HepG2 (cell line): ENCODE measurements at regions not wholly inside any gene's neighbourhood (a gene's known extent, or its start where the extent isn't known, plus 50 kb on each side); places are given as distances from the start of the nearest gene placed in this dataset.

ENCODE experiments used
- ATAC-seq: fragments of 200-7000 bp; cut with Tn5 transposase; 3 replicates; pipeline ENCODE4 v1.9.1; 2020; ENCODE audit warnings: mild to moderate bottlenecking, moderate library complexity
- BruUV-seq: library from RNA; stranded (reverse); fragments of 400-500 nt; replicated peaks from 2 replicates; lab custom pipeline; 2021; lab: Mats Ljungman, UMichigan
- CTCF ChIA-PET: fragments of 300-600 bp; formaldehyde crosslinking; extraction: SDS; loops from one replicate; lab custom pipeline; 2021; ENCODE audit warnings: low total read pairs, inconsistent platforms, low intra/inter-chr PET ratio; lab: Yijun Ruan, JAX
- POLR2A ChIA-PET: fragments of 350-600 bp; sonication (Branson Sonifier 250); formaldehyde crosslinking; loops from one replicate; lab custom pipeline; 2020; ENCODE audit warnings: antibody characterized with exemption, inconsistent platforms; lab: Yijun Ruan, JAX
- DNase-seq: peaks from one replicate; pipeline ENCODE4 v3.0.0-alpha.2; 2015; ENCODE audit warnings: low spot score
- FAIRE-seq: peaks from 3 replicates; lab custom pipeline; 2011; peaks lifted over from hg19 to GRCh38; lab: Jason Lieb, UNC
- H2AFZ ChIP-seq: one replicate; pipeline ENCODE4 v1.6.1; 2011; ENCODE audit warnings: low read length, inconsistent platforms
- H3K27ac ChIP-seq: fragments of 300-600 bp; 3 replicates; pipeline ENCODE4 v1.8.0; 2011; ENCODE audit warnings: mixed run types, mild to moderate bottlenecking, mixed read lengths, low read length, inconsistent platforms; ENCODE audit not compliant: insufficient read depth; ENCODE audit errors: extremely low read length
- H3K27me3 ChIP-seq, 2 experiments: fragments of 200-600 bp in 1 of 2; 2 replicates in 1 of 2; 3 replicates in 1 of 2; pipeline versions ENCODE4 v1.6.0 to v1.8.0; 2011; ENCODE audit warnings: low read length in 2 of 2, mild to moderate bottlenecking in 2 of 2, moderate library complexity in 2 of 2, inconsistent platforms in 1 of 2; ENCODE audit not compliant: insufficient read depth in 2 of 2, control insufficient read depth in 1 of 2
- H3K36me3 ChIP-seq, 2 experiments: fragments of 200-600 bp in 1 of 2; replicated peaks in 1 of 2; 2 replicates in 1 of 2; 3 replicates in 1 of 2; pipeline versions ENCODE4 v1.5.1 to v1.8.0; 2011; ENCODE audit warnings: low read length in 2 of 2, inconsistent platforms in 1 of 2; ENCODE audit not compliant: insufficient read depth in 2 of 2, control insufficient read depth in 1 of 2
- H3K4me1 ChIP-seq: 2 replicates; pipeline ENCODE4 v1.5.1; 2012; ENCODE audit warnings: low read length, inconsistent platforms; ENCODE audit not compliant: insufficient read depth
- H3K4me2 ChIP-seq: 2 replicates; pipeline ENCODE4 v1.6.0; 2011; ENCODE audit warnings: low read depth, low read length, inconsistent platforms
- H3K4me3 ChIP-seq, 3 experiments: fragments of 200-600 bp in 1 of 3; sonication (generic), shearing (Covaris generic) in 1 of 3; replicated peaks in 1 of 3; 2 replicates each; pipeline ENCODE4 v1.5.1; 2011 to 2016; ENCODE audit warnings: low read length in 3 of 3, inconsistent platforms in 2 of 3, low read depth in 2 of 3, mild to moderate bottlenecking in 2 of 3, control low read depth in 1 of 3, mixed read lengths in 1 of 3; ENCODE audit not compliant: insufficient read depth in 1 of 3
- H3K79me2 ChIP-seq: one replicate; pipeline ENCODE4 v1.6.1; 2011; ENCODE audit warnings: low read length, inconsistent platforms; ENCODE audit not compliant: insufficient read depth
- H3K9ac ChIP-seq: 2 replicates; pipeline ENCODE4 v1.6.0; 2011; ENCODE audit warnings: mild to moderate bottlenecking, low read depth, low read length, inconsistent platforms; ENCODE audit not compliant: insufficient read depth
- H3K9me3 ChIP-seq: 2 replicates; pipeline ENCODE4 v1.5.1; 2012; ENCODE audit warnings: mild to moderate bottlenecking, low read length
- H4K20me1 ChIP-seq: 2 replicates; pipeline ENCODE4 v1.6.0; 2011; ENCODE audit warnings: inconsistent platforms, mild to moderate bottlenecking, low read length, moderate library complexity; ENCODE audit not compliant: insufficient read depth
- CEBPB ChIP-seq: IDR thresholded peaks from 2 replicates; pipeline ENCODE4 v1.6.1; 2011; ENCODE audit warnings: low read depth, low read length, improper control_type of control experiment, borderline replicate concordance
- NCOA2 ChIP-seq: sonication (generic); formaldehyde crosslinking; IDR thresholded peaks from 2 replicates; pipeline ENCODE4 v1.8.0; 2022; ENCODE audit warnings: inconsistent platforms
- ZNF605 ChIP-seq: sonication (generic); formaldehyde crosslinking; IDR thresholded peaks from 2 replicates; pipeline ENCODE4 v1.8.0; 2022; ENCODE audit warnings: mild to moderate bottlenecking, missing genetic modification reagents
- WGBS: methylation state at CpG from one replicate; pipeline ENCODE4 v1.1.6; 2017; ENCODE audit warnings: low lambda C conversion rate; 5-methylcytosine and 5-hydroxymethylcytosine counted together
- in situ Hi-C: cut with HindIII; loops from 2 replicates; pipeline ENCODE4 v1.10.0; 2017; ENCODE audit warnings: low pct_unique_long_range_greater_than_20kb; ENCODE audit not compliant: extremely low pct_ligation_motif_present
- intact Hi-C: fragments of 100-400 bp; cut with micrococcal nuclease; formaldehyde crosslinking; loops from one replicate; pipeline ENCODE4 v1.10.0; 2022; ENCODE audit not compliant: unreplicated experiment
- TF ChIP-seq, protein P1 (sequence below): sonication (generic); formaldehyde crosslinking; IDR thresholded peaks from 2 replicates; pipeline ENCODE4 v1.5.0; 2020; ENCODE audit warnings: missing genetic modification reagents
- TF ChIP-seq, protein P2 (sequence below): IDR thresholded peaks from 2 replicates; pipeline ENCODE4 v1.6.1; 2012; ENCODE audit warnings: low read length, improper control_type of control experiment
- TF ChIP-seq, protein P3 (sequence below): sonication (generic); formaldehyde crosslinking; IDR thresholded peaks from 2 replicates; pipeline ENCODE4 v1.8.0; 2022; ENCODE audit warnings: mild to moderate bottlenecking, missing genetic modification reagents
- TF ChIP-seq, protein P4 (sequence below): sonication (generic); formaldehyde crosslinking; IDR thresholded peaks from 2 replicates; pipeline ENCODE4 v1.5.0; 2020; ENCODE audit warnings: missing genetic modification reagents, mild to moderate bottlenecking, borderline replicate concordance
- TF ChIP-seq, protein P5 (sequence below): sonication (generic); formaldehyde crosslinking; IDR thresholded peaks from 2 replicates; pipeline ENCODE4 v1.4.0; 2020; ENCODE audit warnings: missing genetic modification reagents
- TF ChIP-seq, protein P6 (sequence below): sonication (generic); formaldehyde crosslinking; IDR thresholded peaks from 2 replicates; pipeline ENCODE4 v1.5.0; 2020; ENCODE audit warnings: mild to moderate bottlenecking, missing genetic modification reagents

DNA sequence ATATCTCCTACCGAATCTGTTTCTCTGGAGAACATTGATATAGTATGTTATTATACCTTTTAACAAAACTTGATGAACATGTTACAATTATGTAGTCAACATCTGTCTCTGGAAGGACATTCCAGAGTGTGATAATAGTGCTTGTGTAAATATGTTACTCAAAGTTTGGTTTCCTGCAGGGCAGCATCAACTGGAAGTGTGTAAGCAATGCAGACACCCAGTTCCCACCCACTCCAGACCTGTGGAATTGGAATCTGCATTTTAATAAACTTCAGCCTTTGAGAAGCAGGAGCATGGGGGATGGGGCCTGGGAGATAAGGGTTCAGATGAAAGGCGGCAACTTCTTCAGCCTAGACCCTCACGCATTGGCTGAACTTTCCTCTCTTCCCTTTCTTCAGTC is 398.9 kb downstream of the RND3 start:
- H3K36me3 ChIP-seq, result no peaks in the 10 kb centered on the region
- ChIA-PET POLR2A (no interaction called here), CTCF (no interaction called here)
- H3K79me2 ChIP-seq, result no peaks in the 10 kb centered on the region
- no peaks in the 10 kb centered on the region for H3K27me3 ChIP-seq
- no peak overlapping the region for H3K9ac ChIP-seq
- no peak for FAIRE-seq
- H3K27ac ChIP-seq, result no peak overlapping the region
- ATAC-seq, result no peak
- BruUV-seq, result no TSS peak
- intact Hi-C loops (no loop called here), in situ Hi-C loops (no loop called here)
- TF ChIP-seq, protein P1, sequence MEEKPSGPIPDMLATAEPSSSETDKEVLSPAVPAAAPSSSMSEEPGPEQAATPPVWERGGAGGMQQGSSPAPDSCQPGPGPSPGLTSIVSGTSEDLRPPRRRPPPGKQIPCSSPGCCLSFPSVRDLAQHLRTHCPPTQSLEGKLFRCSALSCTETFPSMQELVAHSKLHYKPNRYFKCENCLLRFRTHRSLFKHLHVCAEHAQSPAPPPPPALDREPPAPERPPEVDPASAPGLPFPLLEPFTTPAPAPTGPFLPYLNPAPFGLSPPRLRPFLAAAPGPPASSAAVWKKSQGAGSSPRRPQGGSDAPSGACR (CRISPR knock-in tag), result no peak
- TF ChIP-seq CEBPB (no peak), ZNF605 (no peak), NCOA2 (no peak)
- TF ChIP-seq, protein P2, sequence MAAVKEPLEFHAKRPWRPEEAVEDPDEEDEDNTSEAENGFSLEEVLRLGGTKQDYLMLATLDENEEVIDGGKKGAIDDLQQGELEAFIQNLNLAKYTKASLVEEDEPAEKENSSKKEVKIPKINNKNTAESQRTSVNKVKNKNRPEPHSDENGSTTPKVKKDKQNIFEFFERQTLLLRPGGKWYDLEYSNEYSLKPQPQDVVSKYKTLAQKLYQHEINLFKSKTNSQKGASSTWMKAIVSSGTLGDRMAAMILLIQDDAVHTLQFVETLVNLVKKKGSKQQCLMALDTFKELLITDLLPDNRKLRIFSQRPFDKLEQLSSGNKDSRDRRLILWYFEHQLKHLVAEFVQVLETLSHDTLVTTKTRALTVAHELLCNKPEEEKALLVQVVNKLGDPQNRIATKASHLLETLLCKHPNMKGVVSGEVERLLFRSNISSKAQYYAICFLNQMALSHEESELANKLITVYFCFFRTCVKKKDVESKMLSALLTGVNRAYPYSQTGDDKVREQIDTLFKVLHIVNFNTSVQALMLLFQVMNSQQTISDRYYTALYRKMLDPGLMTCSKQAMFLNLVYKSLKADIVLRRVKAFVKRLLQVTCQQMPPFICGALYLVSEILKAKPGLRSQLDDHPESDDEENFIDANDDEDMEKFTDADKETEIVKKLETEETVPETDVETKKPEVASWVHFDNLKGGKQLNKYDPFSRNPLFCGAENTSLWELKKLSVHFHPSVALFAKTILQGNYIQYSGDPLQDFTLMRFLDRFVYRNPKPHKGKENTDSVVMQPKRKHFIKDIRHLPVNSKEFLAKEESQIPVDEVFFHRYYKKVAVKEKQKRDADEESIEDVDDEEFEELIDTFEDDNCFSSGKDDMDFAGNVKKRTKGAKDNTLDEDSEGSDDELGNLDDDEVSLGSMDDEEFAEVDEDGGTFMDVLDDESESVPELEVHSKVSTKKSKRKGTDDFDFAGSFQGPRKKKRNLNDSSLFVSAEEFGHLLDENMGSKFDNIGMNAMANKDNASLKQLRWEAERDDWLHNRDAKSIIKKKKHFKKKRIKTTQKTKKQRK, result no peak
- TF ChIP-seq, protein P3, sequence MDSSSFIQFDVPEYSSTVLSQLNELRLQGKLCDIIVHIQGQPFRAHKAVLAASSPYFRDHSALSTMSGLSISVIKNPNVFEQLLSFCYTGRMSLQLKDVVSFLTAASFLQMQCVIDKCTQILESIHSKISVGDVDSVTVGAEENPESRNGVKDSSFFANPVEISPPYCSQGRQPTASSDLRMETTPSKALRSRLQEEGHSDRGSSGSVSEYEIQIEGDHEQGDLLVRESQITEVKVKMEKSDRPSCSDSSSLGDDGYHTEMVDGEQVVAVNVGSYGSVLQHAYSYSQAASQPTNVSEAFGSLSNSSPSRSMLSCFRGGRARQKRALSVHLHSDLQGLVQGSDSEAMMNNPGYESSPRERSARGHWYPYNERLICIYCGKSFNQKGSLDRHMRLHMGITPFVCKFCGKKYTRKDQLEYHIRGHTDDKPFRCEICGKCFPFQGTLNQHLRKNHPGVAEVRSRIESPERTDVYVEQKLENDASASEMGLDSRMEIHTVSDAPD (CRISPR knock-in tag), result no peak
- TF ChIP-seq, protein P4, sequence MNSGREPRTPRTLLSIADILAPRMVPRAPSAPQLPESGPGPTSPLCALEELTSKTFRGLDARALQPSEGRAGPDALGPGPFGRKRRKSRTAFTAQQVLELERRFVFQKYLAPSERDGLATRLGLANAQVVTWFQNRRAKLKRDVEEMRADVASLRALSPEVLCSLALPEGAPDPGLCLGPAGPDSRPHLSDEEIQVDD (CRISPR knock-in tag), result no peak
- TF ChIP-seq, protein P5, sequence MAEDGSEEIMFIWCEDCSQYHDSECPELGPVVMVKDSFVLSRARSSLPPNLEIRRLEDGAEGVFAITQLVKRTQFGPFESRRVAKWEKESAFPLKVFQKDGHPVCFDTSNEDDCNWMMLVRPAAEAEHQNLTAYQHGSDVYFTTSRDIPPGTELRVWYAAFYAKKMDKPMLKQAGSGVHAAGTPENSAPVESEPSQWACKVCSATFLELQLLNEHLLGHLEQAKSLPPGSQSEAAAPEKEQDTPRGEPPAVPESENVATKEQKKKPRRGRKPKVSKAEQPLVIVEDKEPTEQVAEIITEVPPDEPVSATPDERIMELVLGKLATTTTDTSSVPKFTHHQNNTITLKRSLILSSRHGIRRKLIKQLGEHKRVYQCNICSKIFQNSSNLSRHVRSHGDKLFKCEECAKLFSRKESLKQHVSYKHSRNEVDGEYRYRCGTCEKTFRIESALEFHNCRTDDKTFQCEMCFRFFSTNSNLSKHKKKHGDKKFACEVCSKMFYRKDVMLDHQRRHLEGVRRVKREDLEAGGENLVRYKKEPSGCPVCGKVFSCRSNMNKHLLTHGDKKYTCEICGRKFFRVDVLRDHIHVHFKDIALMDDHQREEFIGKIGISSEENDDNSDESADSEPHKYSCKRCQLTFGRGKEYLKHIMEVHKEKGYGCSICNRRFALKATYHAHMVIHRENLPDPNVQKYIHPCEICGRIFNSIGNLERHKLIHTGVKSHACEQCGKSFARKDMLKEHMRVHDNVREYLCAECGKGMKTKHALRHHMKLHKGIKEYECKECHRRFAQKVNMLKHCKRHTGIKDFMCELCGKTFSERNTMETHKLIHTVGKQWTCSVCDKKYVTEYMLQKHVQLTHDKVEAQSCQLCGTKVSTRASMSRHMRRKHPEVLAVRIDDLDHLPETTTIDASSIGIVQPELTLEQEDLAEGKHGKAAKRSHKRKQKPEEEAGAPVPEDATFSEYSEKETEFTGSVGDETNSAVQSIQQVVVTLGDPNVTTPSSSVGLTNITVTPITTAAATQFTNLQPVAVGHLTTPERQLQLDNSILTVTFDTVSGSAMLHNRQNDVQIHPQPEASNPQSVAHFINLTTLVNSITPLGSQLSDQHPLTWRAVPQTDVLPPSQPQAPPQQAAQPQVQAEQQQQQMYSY (CRISPR knock-in tag), result no peak
- TF ChIP-seq, protein P6, sequence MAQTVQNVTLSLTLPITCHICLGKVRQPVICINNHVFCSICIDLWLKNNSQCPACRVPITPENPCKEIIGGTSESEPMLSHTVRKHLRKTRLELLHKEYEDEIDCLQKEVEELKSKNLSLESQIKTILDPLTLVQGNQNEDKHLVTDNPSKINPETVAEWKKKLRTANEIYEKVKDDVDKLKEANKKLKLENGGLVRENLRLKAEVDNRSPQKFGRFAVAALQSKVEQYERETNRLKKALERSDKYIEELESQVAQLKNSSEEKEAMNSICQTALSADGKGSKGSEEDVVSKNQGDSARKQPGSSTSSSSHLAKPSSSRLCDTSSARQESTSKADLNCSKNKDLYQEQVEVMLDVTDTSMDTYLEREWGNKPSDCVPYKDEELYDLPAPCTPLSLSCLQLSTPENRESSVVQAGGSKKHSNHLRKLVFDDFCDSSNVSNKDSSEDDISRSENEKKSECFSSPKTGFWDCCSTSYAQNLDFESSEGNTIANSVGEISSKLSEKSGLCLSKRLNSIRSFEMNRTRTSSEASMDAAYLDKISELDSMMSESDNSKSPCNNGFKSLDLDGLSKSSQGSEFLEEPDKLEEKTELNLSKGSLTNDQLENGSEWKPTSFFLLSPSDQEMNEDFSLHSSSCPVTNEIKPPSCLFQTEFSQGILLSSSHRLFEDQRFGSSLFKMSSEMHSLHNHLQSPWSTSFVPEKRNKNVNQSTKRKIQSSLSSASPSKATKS (CRISPR knock-in tag), result no peak
- H3K9me3 ChIP-seq, result peaks cover 21% of the 10 kb centered on the region
- no peaks in the 10 kb centered on the region for H4K20me1 ChIP-seq
- no peak overlapping the region for H2AFZ ChIP-seq
- DNase-seq, result no peak
- H3K4me1 ChIP-seq, result no peaks in the 10 kb centered on the region
- WGBS, result 19% methylated on average over 3 of the region's 3 CpGs
- no peak overlapping the region for H3K4me3 ChIP-seq
- no peak overlapping the region for H3K4me2 ChIP-seq
